A549 (cell line): ENCODE measurements at regions not wholly inside any gene's neighbourhood (a gene's known extent, or its start where the extent isn't known, plus 50 kb on each side); places are given as distances from the start of the nearest gene placed in this dataset.

Experiments used
- ATAC-seq, 2 experiments: fragments of 200-7000 bp in 1 of 2; fragments of >200 bp in 1 of 2; cut with Nextera tagmentation in 1 of 2; cut with Tn5 transposase in 1 of 2; 3 replicates each; pipeline versions ENCODE4 v1.8.0 to v1.9.1; 2018 to 2020; ENCODE audit warnings: mild to moderate bottlenecking in 1 of 2, moderate library complexity in 1 of 2
- CTCF ChIA-PET: fragments of 300-600 bp; sonication (Branson Sonifier 250); formaldehyde crosslinking; extraction: SDS; loops from one replicate; lab custom pipeline; 2021; ENCODE audit warnings: antibody characterized with exemption, inconsistent platforms; lab: Yijun Ruan, JAX
- POLR2A ChIA-PET: fragments of 350-600 bp; formaldehyde crosslinking; extraction: SDS; loops from one replicate; lab custom pipeline; 2021; ENCODE audit warnings: antibody characterized with exemption, inconsistent platforms; lab: Yijun Ruan, JAX
- DNase-seq, 2 experiments: peaks; one replicate each; pipeline versions ENCODE4 v3.0.0 to v3.0.0-alpha.2; 2011 to 2016; ENCODE audit warnings: low read depth in 1 of 2, low spot score in 1 of 2
- FAIRE-seq: peaks from 2 replicates; lab custom pipeline; 2011; peaks lifted over from hg19 to GRCh38; lab: Jason Lieb, UNC
- H3K27ac ChIP-seq, 2 experiments: fragments of >200 bp; sonication (Bioruptor Twin); formaldehyde crosslinking; 3 replicates each; pipeline ENCODE4 v1.5.1; 2016 to 2017
- H3K4me1 ChIP-seq: fragments of >200 bp; sonication (Bioruptor Twin); formaldehyde crosslinking; 3 replicates; pipeline ENCODE4 v1.6.1; 2016
- H3K4me2 ChIP-seq: fragments of >200 bp; sonication (Bioruptor Twin); formaldehyde crosslinking; 3 replicates; pipeline ENCODE4 v1.6.1; 2016
- H3K4me3 ChIP-seq: fragments of >200 bp; sonication (Bioruptor Twin); formaldehyde crosslinking; 3 replicates; pipeline ENCODE4 v1.5.1; 2016
- H3K9me3 ChIP-seq: fragments of >200 bp; sonication (Bioruptor Twin); formaldehyde crosslinking; 3 replicates; pipeline ENCODE4 v1.6.1; 2016
- CHD4 ChIP-seq: fragments of 200-600 bp; sonication (generic); IDR thresholded peaks from 2 replicates; pipeline ENCODE4 v1.6.1; 2016; ENCODE audit warnings: antibody characterized with exemption, mild to moderate bottlenecking, borderline replicate concordance
- EP300 ChIP-seq, 2 experiments: fragments of >200 bp; sonication (Bioruptor Twin); formaldehyde crosslinking; IDR thresholded peaks; 2 replicates in 1 of 2; 3 replicates in 1 of 2; pipeline ENCODE4 v1.6.1; 2016 to 2017
- FOSB ChIP-seq: fragments of 250-450 bp; sonication (Bioruptor Pico); IDR thresholded peaks from 2 replicates; pipeline ENCODE4 v1.5.0; 2020; ENCODE audit warnings: mild to moderate bottlenecking, moderate library complexity
- FOSL2 ChIP-seq, 2 experiments: fragments of 450-650 bp in 1 of 2; fragments of >200 bp in 1 of 2; sonication (Bioruptor Twin) in 1 of 2; formaldehyde crosslinking; IDR thresholded peaks; 2 replicates each; pipeline versions ENCODE4 v1.5.0 to v1.6.1; 2016 to 2020; ENCODE audit warnings: mild to moderate bottlenecking in 1 of 2, moderate library complexity in 1 of 2
- FOXS1 ChIP-seq: fragments of 250-450 bp; sonication (Bioruptor Pico); IDR thresholded peaks from 2 replicates; pipeline ENCODE4 v1.5.0; 2020; ENCODE audit warnings: mild to moderate bottlenecking, moderate library complexity
- HEYL ChIP-seq: fragments of 250-450 bp; sonication (Bioruptor Pico); IDR thresholded peaks from 2 replicates; pipeline ENCODE4 v1.8.0; 2021; ENCODE audit warnings: mild to moderate bottlenecking, moderate library complexity
- HOXB5 ChIP-seq: fragments of 250-450 bp; sonication (Bioruptor Pico); IDR thresholded peaks from 2 replicates; pipeline ENCODE4 v1.5.0; 2020; ENCODE audit warnings: mild to moderate bottlenecking, moderate library complexity
- JUN ChIP-seq, 2 experiments: fragments of >200 bp; sonication (Bioruptor Twin); formaldehyde crosslinking; IDR thresholded peaks; 2 replicates in 1 of 2; 3 replicates in 1 of 2; pipeline ENCODE4 v1.6.1; 2016 to 2017
- JUNB ChIP-seq: fragments of >200 bp; sonication (Bioruptor Twin); formaldehyde crosslinking; IDR thresholded peaks from 2 replicates; pipeline ENCODE4 v1.6.1; 2016
- NFE2L2 ChIP-seq: fragments of 150-350 bp; conservative IDR thresholded peaks from 2 replicates; pipeline ENCODE4 v1.6.1; 2014; ENCODE audit warnings: low read length
- NR3C1 ChIP-seq: fragments of >200 bp; sonication (Bioruptor Twin); formaldehyde crosslinking; IDR thresholded peaks from 3 replicates; pipeline ENCODE4 v1.6.1; 2017
- POLR2A ChIP-seq: IDR thresholded peaks from 2 replicates; pipeline ENCODE4 v1.6.1; 2012; ENCODE audit warnings: mild to moderate bottlenecking, low read length
- RAD21 ChIP-seq, 2 experiments: fragments of >200 bp in 1 of 2; sonication (Bioruptor Twin) in 1 of 2; formaldehyde crosslinking in 1 of 2; IDR thresholded peaks in 1 of 2; conservative IDR thresholded peaks in 1 of 2; 2 replicates in 1 of 2; 3 replicates in 1 of 2; pipeline ENCODE4 v1.6.1; 2012 to 2018; ENCODE audit warnings: inconsistent platforms in 1 of 2
- SREBF2 ChIP-seq: fragments of 450-650 bp; IDR thresholded peaks from 2 replicates; pipeline ENCODE4 v1.6.1; 2014; ENCODE audit warnings: mild to moderate bottlenecking, moderate library complexity
- TP53 ChIP-seq: fragments of 250-450 bp; sonication (Bioruptor Pico); IDR thresholded peaks from 2 replicates; pipeline ENCODE4 v1.5.0; 2021; ENCODE audit warnings: mild to moderate bottlenecking, moderate library complexity
- ZC3H11A ChIP-seq: fragments of 450-650 bp; IDR thresholded peaks from 2 replicates; pipeline ENCODE4 v1.6.1; 2014; ENCODE audit warnings: antibody characterized with exemption, mild to moderate bottlenecking
- ZFP36 ChIP-seq: fragments of 450-650 bp; IDR thresholded peaks from 2 replicates; pipeline ENCODE4 v1.6.1; 2014; ENCODE audit warnings: borderline replicate concordance; ENCODE audit not compliant: partially characterized antibody
- WGBS: methylation state at CpG from one replicate; pipeline ENCODE4 v1.1.6; 2017; ENCODE audit errors: missing lambda C conversion rate; 5-methylcytosine and 5-hydroxymethylcytosine counted together
- TF ChIP-seq, protein P1 (sequence below): fragments of >200 bp; sonication (Bioruptor Twin); formaldehyde crosslinking; IDR thresholded peaks from 3 replicates; pipeline ENCODE4 v1.6.1; 2016

DNA sequence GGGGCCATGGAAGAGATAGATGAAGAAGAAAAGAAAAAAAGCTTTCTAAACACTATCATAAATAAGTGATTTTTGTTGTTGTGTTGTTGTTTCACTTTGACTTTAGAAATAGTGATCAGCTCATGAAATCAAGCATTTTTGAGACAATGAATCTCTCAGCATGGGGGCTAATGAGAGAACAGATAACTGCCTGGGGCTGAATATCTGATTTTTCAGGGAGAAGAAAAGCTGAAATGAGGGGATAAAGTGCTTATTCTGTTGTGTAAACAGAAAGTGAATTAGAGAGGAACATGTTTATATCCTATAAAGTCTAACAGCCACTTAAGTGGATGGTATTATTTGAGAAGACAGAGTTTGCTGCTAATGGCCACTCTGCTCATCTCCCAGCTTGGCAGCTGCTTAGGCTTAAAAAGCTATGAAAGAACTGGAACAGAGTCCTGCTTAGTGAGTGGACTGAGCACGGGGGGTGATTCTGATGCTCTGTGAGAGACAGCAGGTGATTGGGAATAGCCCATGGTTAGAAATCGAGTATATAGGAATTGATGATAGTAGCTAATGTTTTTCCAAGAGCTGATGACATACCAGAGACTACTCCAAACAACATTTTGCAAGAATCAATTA, 646.1 kb upstream of the TMEM132C start:
- 0% methylated on average over 2 of the region's 2 CpGs for WGBS
- DNase-seq: no peak
- Histone ChIP-seq H3K4me3 (no peak overlapping the region), H3K4me1 (no peaks in the 10 kb centered on the region), H3K27ac (no peak overlapping the region), H3K4me2 (no peak overlapping the region), H3K9me3 (no peaks in the 10 kb centered on the region)
- POLR2A ChIA-PET: no interaction called here
- CTCF ChIA-PET: interaction anchor here (1.2 kb wide), 1 partner anchor 57 kb away, joined by 3 read pairs; no protein-coding TSS in a partner anchor
- no peak for ATAC-seq
- no peak for TF ChIP-seq JUNB
- TF ChIP-seq, protein P1, sequence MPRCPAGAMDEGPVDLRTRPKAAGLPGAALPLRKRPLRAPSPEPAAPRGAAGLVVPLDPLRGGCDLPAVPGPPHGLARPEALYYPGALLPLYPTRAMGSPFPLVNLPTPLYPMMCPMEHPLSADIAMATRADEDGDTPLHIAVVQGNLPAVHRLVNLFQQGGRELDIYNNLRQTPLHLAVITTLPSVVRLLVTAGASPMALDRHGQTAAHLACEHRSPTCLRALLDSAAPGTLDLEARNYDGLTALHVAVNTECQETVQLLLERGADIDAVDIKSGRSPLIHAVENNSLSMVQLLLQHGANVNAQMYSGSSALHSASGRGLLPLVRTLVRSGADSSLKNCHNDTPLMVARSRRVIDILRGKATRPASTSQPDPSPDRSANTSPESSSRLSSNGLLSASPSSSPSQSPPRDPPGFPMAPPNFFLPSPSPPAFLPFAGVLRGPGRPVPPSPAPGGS: no peak
- no peak for TF ChIP-seq FOSL2 (IDR thresholded peaks at IDR 0.05)
- TF ChIP-seq FOSL2 (CRISPR knock-in tag; IDR thresholded peaks at IDR 0.05): no peak
- TF ChIP-seq SREBF2: no peak
- no peak for TF ChIP-seq EP300 (IDR thresholded peaks at IDR 0.05)
- no peak for TF ChIP-seq ZFP36
- no peak for FAIRE-seq

DNA sequence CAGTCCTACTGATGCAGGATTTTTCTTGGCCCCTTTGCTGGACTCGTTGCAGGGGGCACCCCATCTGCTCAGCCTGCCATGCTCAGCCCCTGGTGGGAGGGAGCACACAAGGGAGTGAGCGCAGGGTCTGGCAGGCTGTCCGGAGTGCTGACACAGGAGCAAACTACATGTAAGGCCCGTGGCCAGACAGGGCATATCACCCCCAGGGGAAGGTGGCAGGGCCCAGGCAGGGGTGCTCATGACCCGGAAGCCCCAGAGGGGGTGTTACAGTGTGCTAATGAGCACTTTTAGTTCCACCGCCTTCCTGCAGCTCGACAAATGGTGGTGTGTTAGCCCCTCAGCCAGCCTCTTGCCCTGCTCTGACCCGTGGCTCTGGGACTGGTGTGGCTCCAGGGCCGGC, 645.6 kb upstream of the TMEM132C start:
- ATAC-seq (no peak), FAIRE-seq (no peak), DNase-seq (no peak)
- POLR2A ChIA-PET: no interaction called here
- WGBS: 16% methylated on average over 9 of the region's 9 CpGs
- CTCF ChIA-PET: interaction anchor here (1.2 kb wide), 1 partner anchor 56 kb away, joined by 3 read pairs; no protein-coding TSS in a partner anchor
- Histone ChIP-seq H3K4me2 (no peak overlapping the region), H3K4me3 (no peak overlapping the region), H3K9me3 (no peaks in the 10 kb centered on the region)
- TF ChIP-seq HOXB5 (CRISPR knock-in tag) (no peak), EP300 (IDR thresholded peaks at IDR 0.05) (no peak), FOSL2 (IDR thresholded peaks at IDR 0.05) (no peak), FOSL2 (CRISPR knock-in tag; IDR thresholded peaks at IDR 0.05) (no peak), JUN (IDR thresholded peaks at IDR 0.05) (no peak), ZC3H11A (no peak), FOSB (no peak), HEYL (CRISPR knock-in tag) (no peak), CHD4 (no peak), FOXS1 (CRISPR knock-in tag) (no peak)
- TF ChIP-seq, all 56 proteins: peak for 0
- no peak overlapping the region for H3K27ac ChIP-seq
- no peaks in the 10 kb centered on the region for H3K4me1 ChIP-seq

DNA sequence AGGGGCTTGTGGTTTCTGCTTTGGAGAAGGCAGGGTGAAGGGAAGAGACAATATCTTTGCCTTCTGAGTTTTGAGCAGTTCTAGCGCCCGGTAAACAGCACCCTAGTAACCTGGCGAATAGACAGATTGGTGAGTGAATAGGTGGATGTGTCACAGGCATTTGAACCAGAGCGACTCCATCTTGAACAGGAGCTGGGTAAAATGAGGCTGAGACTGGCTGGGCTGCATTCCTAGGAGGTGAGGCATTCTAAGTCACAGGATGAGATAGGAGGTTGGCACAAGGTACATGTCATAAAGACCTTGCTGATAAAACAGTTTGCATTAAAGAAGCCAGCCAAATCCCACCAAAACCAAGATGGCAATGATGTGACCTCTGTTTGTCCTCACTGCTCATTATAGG, 643.6 kb upstream of the TMEM132C start:
- no peak for FAIRE-seq
- no peak for TF ChIP-seq NR3C1
- TF ChIP-seq, protein P1: no peak
- TF ChIP-seq TP53 (CRISPR knock-in tag): no peak
- TF ChIP-seq RAD21 (conservative IDR thresholded peaks at IDR 0.05 in 1 of 2, IDR thresholded peaks at IDR 0.05 in 1 of 2): no peak
- no peak for TF ChIP-seq NFE2L2
- no peak for TF ChIP-seq POLR2A
- Histone ChIP-seq H3K4me2 (no peak overlapping the region), H3K9me3 (no peaks in the 10 kb centered on the region), H3K4me3 (no peak overlapping the region), H3K4me1 (no peaks in the 10 kb centered on the region), H3K27ac (no peak overlapping the region)
- ChIA-PET POLR2A (no interaction called here), CTCF (no interaction called here)
- ATAC-seq: no peak
- WGBS: 1% methylated on average over 4 of the region's 4 CpGs
- DNase-seq: no peak
